ENCODE measurements at regions not wholly inside any gene's neighbourhood (a gene's known extent, or its start where the extent isn't known, plus 50 kb on each side); places are given as distances from the start of the nearest gene placed in this dataset.

GRCh38 chr22:49424893-49425270 is 402.8 kb downstream of the BRD1 start:
- RAD21 ChIA-PET (ENCODE audit: low non-redundant PET in 1 of 2, low total read pairs in 2 of 2, uncharacterized antibody in 2 of 2, unreplicated experiment in 2 of 2), result no interaction called here
- no peak overlapping the region for H3K9ac ChIP-seq (ENCODE audit: low read length)
- POLR2A ChIA-PET, result no interaction called here
- no peaks in the 10 kb centered on the region for H3K36me3 ChIP-seq (ENCODE audit: control insufficient read depth in 1 of 2, insufficient read depth in 2 of 2, low read length in 2 of 2)
- H3K9me2 ChIP-seq (ENCODE audit: insufficient read depth), result no peaks in the 10 kb centered on the region
- DNase-seq (ENCODE audit: low read depth, low spot score), result no peak
- no peak for ATAC-seq
- no TSS peak for BruUV-seq (replicated peaks)
- H2AFZ ChIP-seq (ENCODE audit: low read depth, low read length, poor library complexity, severe bottlenecking), result no peak overlapping the region
- no peaks in the 10 kb centered on the region for H3K79me2 ChIP-seq (ENCODE audit: insufficient read depth, low read length)
- no peaks in the 10 kb centered on the region for H4K20me1 ChIP-seq (ENCODE audit: insufficient read depth)
- H3K4me2 ChIP-seq (ENCODE audit: low read length), result no peak overlapping the region
- no peaks in the 10 kb centered on the region for H3K9me3 ChIP-seq (ENCODE audit: control insufficient read depth in 1 of 2, insufficient read depth in 1 of 2, low read depth in 1 of 2, low read length in 2 of 2)
- H3K4me3 ChIP-seq (replicated peaks in 1 of 2; ENCODE audit: low read depth in 1 of 2, low read length in 2 of 2), result no peak overlapping the region
- CTCF ChIA-PET, result interaction anchor here (1.5 kb wide), 1 partner anchor 9 kb away, joined by 8 read pairs; no protein-coding TSS in a partner anchor
- no peak overlapping the region for H3K27ac ChIP-seq (ENCODE audit: low read depth, low read length)
- no peak for TF ChIP-seq ZFX (IDR thresholded peaks at IDR 0.05)
- no peak for TF ChIP-seq MAX (IDR thresholded peaks at IDR 0.05)
- TF ChIP-seq RAD21 (IDR thresholded peaks at IDR 0.05; ENCODE audit: low read depth), result no peak
- TF ChIP-seq EZH2 (IDR thresholded peaks at IDR 0.05), result no peak
- no peak for TF ChIP-seq POLR2AphosphoS5 (IDR thresholded peaks at IDR 0.05; ENCODE audit: low read depth, low read length)
- TF ChIP-seq SIN3A (IDR thresholded peaks at IDR 0.05; ENCODE audit: low read depth), result no peak
- TF ChIP-seq POLR2A (IDR thresholded peaks at IDR 0.05; ENCODE audit: borderline replicate concordance, extremely low read depth, insufficient read depth, insufficient read length), result no peak
- no peak for TF ChIP-seq ATF3 (IDR thresholded peaks at IDR 0.05)
- TF ChIP-seq CEBPB (IDR thresholded peaks at IDR 0.05; ENCODE audit: low read depth), result no peak
- TF ChIP-seq CTCF (IDR thresholded peaks at IDR 0.05 in 2 of 3, conservative IDR thresholded peaks at IDR 0.05 in 1 of 3; ENCODE audit: borderline replicate concordance in 1 of 3, insufficient read depth in 1 of 3, low read depth in 2 of 3, low read length in 2 of 3), result no peak
- peaks cover 0 to 11% of the 10 kb centered on the region in 2 experiments; a peak in 2 of 4 replicates for H3K4me1 ChIP-seq (ENCODE audit: control insufficient read depth in 1 of 2, insufficient read depth in 2 of 2, low read length in 2 of 2)
- H3K27me3 ChIP-seq (ENCODE audit: insufficient read depth, low read length), result peaks cover 19% of the 10 kb centered on the region; the same call in 1 of the 2 replicates
- intact Hi-C loops (cut with micrococcal nuclease), result no loop called here
